ENCODE measurements at regions not wholly inside any gene's neighbourhood (a gene's known extent, or its start where the extent isn't known, plus 50 kb on each side); places are given as distances from the start of the nearest gene placed in this dataset.

GRCh38 chr22:48105259-48105658 lies 1342.8 kb downstream of the TBC1D22A start:
- no peak for TF ChIP-seq EZH2 (IDR thresholded peaks at IDR 0.05; ENCODE audit: insufficient read depth, poor library complexity, severe bottlenecking)
- no peak for TF ChIP-seq EZH2phosphoT487 (IDR thresholded peaks at IDR 0.05; ENCODE audit: insufficient read depth, low read depth)
